Naive thymus-derived CD4-positive, alpha-beta T cell (primary cell): ENCODE measurements at regions not wholly inside any gene's neighbourhood (a gene's known extent, or its start where the extent isn't known, plus 50 kb on each side); places are given as distances from the start of the nearest gene placed in this dataset.

ENCODE experiments used
- ATAC-seq: fragments of 150-1000 bp; cut with Tn5 transposase; 2 replicates; pipeline ENCODE4 v1.10.0; 2021; ENCODE audit warnings: mild to moderate bottlenecking, moderate library complexity
- CTCF ChIA-PET: fragments of 350-600 bp; sonication (Branson Sonifier 250); formaldehyde crosslinking; loops from one replicate; lab custom pipeline; 2021; ENCODE audit warnings: antibody characterized with exemption; lab: Charles Lee
- POLR2A ChIA-PET: fragments of 350-600 bp; sonication (Branson Sonifier 250); formaldehyde crosslinking; loops from one replicate; lab custom pipeline; 2021; ENCODE audit warnings: antibody characterized with exemption, inconsistent platforms; lab: Charles Lee
- DNase-seq, 9 donors: peaks; one replicate each; pipeline versions ENCODE4 v3.0.0 to v3.0.0-alpha.2; 2020 to 2022; ENCODE audit warnings: mixed read lengths in 1 of 9
- H3K27ac ChIP-seq: one replicate; pipeline ENCODE4 v1.7.0; 2013; ENCODE audit warnings: mild to moderate bottlenecking, low read depth, low read length, moderate library complexity
- H3K27me3 ChIP-seq, 2 donors: one replicate each; pipeline ENCODE4 v1.7.0; 2013; ENCODE audit warnings: low read length in 2 of 2, mild to moderate bottlenecking in 2 of 2, moderate library complexity in 2 of 2; ENCODE audit not compliant: control insufficient read depth in 2 of 2, insufficient read depth in 2 of 2
- H3K36me3 ChIP-seq, 3 experiments: 1 replicate in 2 of 3; 2 replicates in 1 of 3; pipeline ENCODE4 v1.7.0; 2013; ENCODE audit warnings: low read length in 3 of 3, mild to moderate bottlenecking in 3 of 3, moderate library complexity in 1 of 3; ENCODE audit not compliant: insufficient read depth in 3 of 3, control insufficient read depth in 2 of 3
- H3K4me1 ChIP-seq, 2 donors: one replicate each; pipeline ENCODE4 v1.7.0; 2013; ENCODE audit warnings: low read length in 2 of 2, mild to moderate bottlenecking in 2 of 2, moderate library complexity in 1 of 2; ENCODE audit not compliant: control insufficient read depth in 2 of 2, insufficient read depth in 2 of 2
- H3K4me3 ChIP-seq: 2 replicates; pipeline ENCODE4 v1.7.0; 2013; ENCODE audit warnings: mild to moderate bottlenecking, low read length
- H3K9me3 ChIP-seq, 3 experiments: 1 replicate in 2 of 3; 2 replicates in 1 of 3; pipeline ENCODE4 v1.7.0; 2013; ENCODE audit warnings: low read length in 3 of 3; ENCODE audit not compliant: control insufficient read depth in 2 of 3
- H3K27ac Mint-ChIP-seq, 9 donors: one replicate each; pipeline ENCODE4 v1.8.0; 2020 to 2022; ENCODE audit warnings: mixed read lengths in 9 of 9, mild to moderate bottlenecking in 8 of 9, moderate library complexity in 5 of 9, inconsistent platforms in 2 of 9
- H3K27me3 Mint-ChIP-seq, 5 donors: one replicate each; pipeline ENCODE4 v1.8.0; 2021 to 2022; ENCODE audit warnings: mixed read lengths in 5 of 5, mild to moderate bottlenecking in 1 of 5
- H3K36me3 Mint-ChIP-seq, 5 donors: one replicate each; pipeline ENCODE4 v1.8.0; 2020 to 2022; ENCODE audit warnings: mixed read lengths in 5 of 5, mild to moderate bottlenecking in 3 of 5, inconsistent platforms in 1 of 5
- H3K4me1 Mint-ChIP-seq, 7 donors: one replicate each; pipeline ENCODE4 v1.8.0; 2020 to 2022; ENCODE audit warnings: mixed read lengths in 7 of 7, mild to moderate bottlenecking in 3 of 7, inconsistent platforms in 1 of 7
- H3K4me3 Mint-ChIP-seq, 10 donors: one replicate each; pipeline ENCODE4 v1.8.0; 2020 to 2022; ENCODE audit warnings: mild to moderate bottlenecking in 10 of 10, mixed read lengths in 10 of 10, moderate library complexity in 6 of 10, inconsistent platforms in 2 of 10
- H3K9me3 Mint-ChIP-seq, 11 donors: one replicate each; pipeline ENCODE4 v1.8.0; 2020 to 2022; ENCODE audit warnings: mixed read lengths in 11 of 11, mild to moderate bottlenecking in 4 of 11, inconsistent platforms in 1 of 11, moderate library complexity in 1 of 11
- intact Hi-C, 2 donors: fragments of 100-400 bp; cut with micrococcal nuclease; formaldehyde crosslinking; loops; one replicate each; pipeline ENCODE4 v1.15.1; 2023

DNA sequence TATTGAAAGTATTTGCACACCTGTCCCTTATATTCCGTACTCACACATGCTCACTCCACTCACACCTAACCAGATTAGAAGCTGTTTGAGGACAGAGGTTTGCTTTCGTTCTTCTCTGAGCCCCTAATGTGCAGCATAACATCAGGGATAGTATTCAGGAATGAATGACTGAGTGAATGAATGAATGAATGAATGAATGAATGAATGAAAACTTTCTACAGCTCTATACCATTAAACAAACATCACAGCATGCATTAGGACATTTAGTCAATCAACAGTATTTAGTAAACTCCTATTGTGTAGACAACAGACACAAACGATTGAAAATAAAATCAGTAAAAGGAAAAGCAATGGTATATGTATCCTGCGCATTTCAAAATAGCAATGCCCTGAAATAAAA lies 212.7 kb downstream of the SHQ1 start:
- no peak overlapping the region for H3K27ac ChIP-seq
- no peaks in the 10 kb centered on the region for H3K36me3 ChIP-seq
- ChIA-PET CTCF (interaction anchor here (0.6 kb wide), 1 partner anchor 190 kb away, joined by 4 read pairs; no protein-coding TSS in a partner anchor), POLR2A (interaction anchor here (0.8 kb wide), 1 partner anchor 274 kb away, joined by 5 read pairs; no protein-coding TSS in a partner anchor)
- Mint-ChIP-seq H3K27me3 (peaks cover 0 to 8% (median 0%) of the 10 kb centered on the region in 5 donors), H3K4me3 (no peak overlapping the region), H3K9me3 (peaks cover 0 to 7% (median 0%) of the 10 kb centered on the region in 11 donors), H3K4me1 (peaks cover 0 to 19% (median 0%) of the 10 kb centered on the region in 7 donors), H3K36me3 (no peaks in the 10 kb centered on the region), H3K27ac (no peak overlapping the region)
- H3K9me3 ChIP-seq, result no peaks in the 10 kb centered on the region
- H3K27me3 ChIP-seq, result no peaks in the 10 kb centered on the region
- intact Hi-C loops, result no loop called here
- H3K4me1 ChIP-seq, result no peaks in the 10 kb centered on the region
- DNase-seq (no peak), ATAC-seq (no peak)
- no peak overlapping the region for H3K4me3 ChIP-seq

GRCh38 chr3:72634128-72634527 lies 214.1 kb downstream of the SHQ1 start:
- Mint-ChIP-seq H3K36me3 (peaks cover 0 to 3% (median 0%) of the 10 kb centered on the region in 5 donors), H3K27ac (peak overlapping the region in 1 of 9 donors; percentile 48), H3K27me3 (peaks cover 0 to 8% (median 0%) of the 10 kb centered on the region in 5 donors), H3K4me1 (peaks cover 4 to 22% (median 4%) of the 10 kb centered on the region in 7 donors), H3K4me3 (no peak overlapping the region), H3K9me3 (peaks cover 0 to 7% (median 0%) of the 10 kb centered on the region in 11 donors)
- ChIA-PET POLR2A (no interaction called here), CTCF (interaction anchor here (0.6 to 1.3 kb wide), 2 partner anchors 454 to 979 kb away, joined by 3 to 4 read pairs; no protein-coding TSS in a partner anchor)
- H3K36me3 ChIP-seq, result no peaks in the 10 kb centered on the region
- ATAC-seq (no peak), DNase-seq (no peak)
- H3K4me3 ChIP-seq, result no peak overlapping the region
- H3K27me3 ChIP-seq, result no peaks in the 10 kb centered on the region
- no peak overlapping the region for H3K27ac ChIP-seq
- H3K9me3 ChIP-seq, result no peaks in the 10 kb centered on the region
- peaks cover 0 to under 1% of the 10 kb centered on the region in 2 donors for H3K4me1 ChIP-seq
- intact Hi-C loops, result no loop called here

- no peak for ATAC-seq
- H3K27ac ChIP-seq, result no peak overlapping the region
- no peaks in the 10 kb centered on the region for H3K36me3 ChIP-seq
- intact Hi-C loops, result no loop called here
- peaks cover 0 to 7% (median 0%) of the 10 kb centered on the region in 5 donors for H3K27me3 Mint-ChIP-seq
- ChIA-PET POLR2A (no interaction called here), CTCF (interaction anchor here (0.6 to 1.3 kb wide), 2 partner anchors 58 to 978 kb away, joined by 3 to 4 read pairs; no protein-coding TSS in a partner anchor)
- no peaks in the 10 kb centered on the region for H3K27me3 ChIP-seq
- H3K36me3 Mint-ChIP-seq, result peaks cover 0 to 6% (median 0%) of the 10 kb centered on the region in 5 donors
- peak in 1 of 9 donors; percentile 32 for DNase-seq
- peak overlapping the region in 1 of 9 donors; percentile 26 for H3K27ac Mint-ChIP-seq
- peaks cover 6 to 28% (median 10%) of the 10 kb centered on the region in 7 donors for H3K4me1 Mint-ChIP-seq
- H3K4me3 ChIP-seq, result no peak overlapping the region
- H3K4me1 ChIP-seq, result peaks cover 0 to 6% of the 10 kb centered on the region in 2 donors
- no peaks in the 10 kb centered on the region for H3K9me3 ChIP-seq
- no peak overlapping the region for H3K4me3 Mint-ChIP-seq
- peaks cover 0 to 7% (median 0%) of the 10 kb centered on the region in 11 donors for H3K9me3 Mint-ChIP-seq
Measured at GRCh38 chr3:72633534-72633933, 214.7 kb downstream of the SHQ1 start.

DNA sequence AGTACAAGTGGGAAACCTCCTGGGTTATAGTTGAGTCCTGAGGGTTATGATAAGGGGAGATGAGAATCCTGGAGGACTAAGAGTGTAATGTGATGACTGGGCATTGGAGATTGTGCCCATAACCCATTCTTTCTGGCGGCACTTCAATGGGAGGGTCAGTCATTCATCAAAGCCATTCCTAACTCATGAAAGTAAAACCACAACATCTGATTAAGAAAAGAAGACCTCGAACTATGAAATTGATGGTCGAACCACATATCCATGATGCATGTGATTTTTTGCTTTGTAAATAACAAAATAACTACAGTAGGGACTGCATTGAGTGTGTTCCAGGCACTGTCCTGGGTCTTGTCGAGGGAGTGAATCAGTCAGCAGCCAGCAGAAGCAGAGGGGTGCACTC lies 215.1 kb downstream of the SHQ1 start:
- CTCF ChIA-PET, result interaction anchor here (0.6 to 1.3 kb wide), 2 partner anchors 58 to 978 kb away, joined by 3 to 4 read pairs; no protein-coding TSS in a partner anchor
- peaks cover 6 to 32% (median 12%) of the 10 kb centered on the region in 7 donors for H3K4me1 Mint-ChIP-seq
- peaks cover 0 to 7% of the 10 kb centered on the region in 2 donors for H3K4me1 ChIP-seq
- peaks cover 0 to 6% (median 0%) of the 10 kb centered on the region in 5 donors for H3K36me3 Mint-ChIP-seq
- DNase-seq (no peak), ATAC-seq (no peak)
- no peak overlapping the region for H3K27ac ChIP-seq
- peak overlapping the region in 1 of 9 donors; percentile 26 for H3K27ac Mint-ChIP-seq
- H3K9me3 Mint-ChIP-seq, result peaks cover 0 to 7% (median 0%) of the 10 kb centered on the region in 11 donors
- intact Hi-C loops, result no loop called here
- no peak overlapping the region for H3K4me3 ChIP-seq
- POLR2A ChIA-PET, result no interaction called here
- no peaks in the 10 kb centered on the region for H3K36me3 ChIP-seq
- no peak overlapping the region for H3K4me3 Mint-ChIP-seq
- H3K27me3 ChIP-seq, result no peaks in the 10 kb centered on the region
- H3K9me3 ChIP-seq, result no peaks in the 10 kb centered on the region
- H3K27me3 Mint-ChIP-seq, result peaks cover 0 to 5% (median 0%) of the 10 kb centered on the region in 5 donors

GRCh38 chr3:72632129-72632528 lies 216.1 kb downstream of the SHQ1 start:
- Histone ChIP-seq H3K9me3 (no peaks in the 10 kb centered on the region), H3K36me3 (no peaks in the 10 kb centered on the region), H3K27me3 (no peaks in the 10 kb centered on the region), H3K4me3 (no peak overlapping the region), H3K4me1 (peaks cover 0 to 7% of the 10 kb centered on the region in 2 donors), H3K27ac (no peak overlapping the region)
- Mint-ChIP-seq H3K36me3 (peaks cover 0 to 6% (median 0%) of the 10 kb centered on the region in 5 donors), H3K27me3 (no peaks in the 10 kb centered on the region), H3K4me1 (peaks cover 6 to 35% (median 12%) of the 10 kb centered on the region in 7 donors), H3K27ac (no peak overlapping the region), H3K9me3 (peaks cover 0 to 7% (median 0%) of the 10 kb centered on the region in 11 donors), H3K4me3 (no peak overlapping the region)
- ChIA-PET CTCF (no interaction called here), POLR2A (no interaction called here)
- no peak for DNase-seq
- intact Hi-C loops, result no loop called here
- no peak for ATAC-seq

GRCh38 chr3:72630969-72631344 lies 217.3 kb downstream of the SHQ1 start:
- CTCF ChIA-PET, result no interaction called here
- H3K9me3 Mint-ChIP-seq, result peaks cover 0 to 7% (median 0%) of the 10 kb centered on the region in 11 donors
- intact Hi-C loops, result no loop called here
- H3K4me1 Mint-ChIP-seq, result peaks cover 6 to 38% (median 12%) of the 10 kb centered on the region in 7 donors
- H3K4me3 ChIP-seq, result no peak overlapping the region
- ATAC-seq (no peak), DNase-seq (no peak)
- peaks cover 0 to 6% (median 0%) of the 10 kb centered on the region in 5 donors for H3K36me3 Mint-ChIP-seq
- peaks cover 0 to 7% of the 10 kb centered on the region in 2 donors for H3K4me1 ChIP-seq
- no peak overlapping the region for H3K27ac Mint-ChIP-seq
- no peak overlapping the region for H3K27ac ChIP-seq
- no peaks in the 10 kb centered on the region for H3K27me3 ChIP-seq
- no peak overlapping the region for H3K4me3 Mint-ChIP-seq
- H3K36me3 ChIP-seq, result no peaks in the 10 kb centered on the region
- H3K9me3 ChIP-seq, result no peaks in the 10 kb centered on the region
- POLR2A ChIA-PET, result no interaction called here
- no peaks in the 10 kb centered on the region for H3K27me3 Mint-ChIP-seq
